ENCODE measurements at regions not wholly inside any gene's neighbourhood (a gene's known extent, or its start where the extent isn't known, plus 50 kb on each side); places are given as distances from the start of the nearest gene placed in this dataset.

- DNase-seq = no peak
- Histone ChIP-seq H3K27me3 (no peaks in the 10 kb centered on the region), H3K9me3 (no peaks in the 10 kb centered on the region), H3K4me3 (ENCODE audit: low read depth, low read length) (no peak overlapping the region), H3K36me3 (no peaks in the 10 kb centered on the region), H3K4me1 (no peaks in the 10 kb centered on the region)
- TF ChIP-seq CTCF (IDR thresholded peaks at IDR 0.05; ENCODE audit: low read depth, low read length) = no peak
These were observed 130.4 kb downstream of the PLG start for GRCh38 chr6:160832422-160832821.

- Histone ChIP-seq H3K27me3 (no peaks in the 10 kb centered on the region), H3K9me3 (no peaks in the 10 kb centered on the region), H3K4me1 (no peaks in the 10 kb centered on the region), H3K36me3 (no peaks in the 10 kb centered on the region), H3K4me3 (ENCODE audit: low read depth, low read length) (no peak overlapping the region)
- DNase-seq = no peak
- no peak for TF ChIP-seq CTCF (IDR thresholded peaks at IDR 0.05; ENCODE audit: low read depth, low read length)
These were observed 135.1 kb downstream of the PLG start for GRCh38 chr6:160837146-160837545.

GRCh38 chr6:160851031-160851430 is 140.5 kb upstream of the MAP3K4 start:
- Histone ChIP-seq H3K36me3 (no peaks in the 10 kb centered on the region), H3K27me3 (no peaks in the 10 kb centered on the region), H3K9me3 (no peaks in the 10 kb centered on the region), H3K4me1 (no peaks in the 10 kb centered on the region), H3K4me3 (ENCODE audit: low read depth, low read length) (no peak overlapping the region)
- no peak for TF ChIP-seq CTCF (IDR thresholded peaks at IDR 0.05; ENCODE audit: low read depth, low read length)
- DNase-seq = no peak

GRCh38 chr6:160853946-160854345 is 137.6 kb upstream of the MAP3K4 start:
- Histone ChIP-seq H3K4me3 (ENCODE audit: low read depth, low read length) (no peak overlapping the region; the same call in 1 of the 2 replicates), H3K9me3 (no peaks in the 10 kb centered on the region), H3K4me1 (no peaks in the 10 kb centered on the region), H3K27me3 (no peaks in the 10 kb centered on the region), H3K36me3 (no peaks in the 10 kb centered on the region)
- no peak for DNase-seq
- TF ChIP-seq CTCF (IDR thresholded peaks at IDR 0.05; ENCODE audit: low read depth, low read length) = no peak

- Histone ChIP-seq H3K27me3 (no peaks in the 10 kb centered on the region), H3K4me1 (no peaks in the 10 kb centered on the region), H3K36me3 (no peaks in the 10 kb centered on the region), H3K4me3 (ENCODE audit: low read depth, low read length) (no peak overlapping the region), H3K9me3 (no peaks in the 10 kb centered on the region)
- DNase-seq = no peak
- no peak for TF ChIP-seq CTCF (IDR thresholded peaks at IDR 0.05; ENCODE audit: low read depth, low read length)
These were observed 132.7 kb upstream of the MAP3K4 start for GRCh38 chr6:160858886-160859285.

- H3K4me1 ChIP-seq = no peaks in the 10 kb centered on the region
- no peaks in the 10 kb centered on the region for H3K27me3 ChIP-seq
- no peak for DNase-seq
- H3K36me3 ChIP-seq = no peaks in the 10 kb centered on the region
- TF ChIP-seq CTCF (IDR thresholded peaks at IDR 0.05; ENCODE audit: low read depth, low read length) = no peak
- H3K4me3 ChIP-seq (ENCODE audit: low read depth, low read length) = no peak overlapping the region
- no peaks in the 10 kb centered on the region for H3K9me3 ChIP-seq
These were observed 131.7 kb upstream of the MAP3K4 start for GRCh38 chr6:160859822-160860221.

Measured in BE2C (cell line).